ENCODE measurements at regions not wholly inside any gene's neighbourhood (a gene's known extent, or its start where the extent isn't known, plus 50 kb on each side); places are given as distances from the start of the nearest gene placed in this dataset.

DNA sequence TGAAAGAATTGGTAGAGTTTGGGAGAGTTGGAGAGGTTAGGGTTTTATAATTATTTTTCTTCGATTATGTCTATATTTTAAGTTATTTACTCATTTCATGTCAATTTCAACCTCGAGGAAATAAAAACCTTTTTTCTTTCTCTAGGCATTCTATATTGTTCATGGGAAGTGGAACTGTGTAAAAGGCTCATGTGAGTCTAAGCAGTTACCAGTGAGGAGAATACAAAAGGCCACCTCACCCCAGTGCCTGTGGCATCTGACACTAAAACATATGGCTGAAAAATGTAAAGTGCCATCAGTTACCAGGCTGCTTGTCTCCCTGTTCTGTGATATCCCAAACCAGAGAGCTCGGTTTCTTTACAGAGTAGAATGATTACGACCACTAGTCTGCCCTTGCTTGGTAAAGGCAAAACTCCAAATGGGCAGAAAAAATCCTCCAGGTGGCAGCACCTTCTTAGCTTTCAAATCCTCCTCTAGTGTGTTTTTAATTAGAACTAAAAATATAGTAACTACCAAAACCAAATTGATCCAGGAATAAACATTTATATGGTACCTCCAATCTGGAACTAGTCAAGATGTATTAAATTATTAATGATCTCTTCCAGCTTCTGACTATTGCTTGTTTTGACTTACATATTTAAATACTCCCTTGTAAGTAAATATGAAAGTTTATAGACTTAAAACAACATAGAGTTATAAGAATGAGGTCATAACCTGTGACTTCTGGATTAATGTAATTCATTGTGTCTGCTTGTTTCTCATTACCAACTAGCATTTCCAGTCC is 122.6 kb upstream of the MCHR2 start:
- no peaks in the 10 kb centered on the region for H3K36me3 ChIP-seq
- no peak overlapping the region for H3K27ac ChIP-seq
- no peak overlapping the region for H3K4me3 ChIP-seq (ENCODE audit: low read depth, low read length)
- DNase-seq, result peak; percentile 52
- TF ChIP-seq, protein P1, sequence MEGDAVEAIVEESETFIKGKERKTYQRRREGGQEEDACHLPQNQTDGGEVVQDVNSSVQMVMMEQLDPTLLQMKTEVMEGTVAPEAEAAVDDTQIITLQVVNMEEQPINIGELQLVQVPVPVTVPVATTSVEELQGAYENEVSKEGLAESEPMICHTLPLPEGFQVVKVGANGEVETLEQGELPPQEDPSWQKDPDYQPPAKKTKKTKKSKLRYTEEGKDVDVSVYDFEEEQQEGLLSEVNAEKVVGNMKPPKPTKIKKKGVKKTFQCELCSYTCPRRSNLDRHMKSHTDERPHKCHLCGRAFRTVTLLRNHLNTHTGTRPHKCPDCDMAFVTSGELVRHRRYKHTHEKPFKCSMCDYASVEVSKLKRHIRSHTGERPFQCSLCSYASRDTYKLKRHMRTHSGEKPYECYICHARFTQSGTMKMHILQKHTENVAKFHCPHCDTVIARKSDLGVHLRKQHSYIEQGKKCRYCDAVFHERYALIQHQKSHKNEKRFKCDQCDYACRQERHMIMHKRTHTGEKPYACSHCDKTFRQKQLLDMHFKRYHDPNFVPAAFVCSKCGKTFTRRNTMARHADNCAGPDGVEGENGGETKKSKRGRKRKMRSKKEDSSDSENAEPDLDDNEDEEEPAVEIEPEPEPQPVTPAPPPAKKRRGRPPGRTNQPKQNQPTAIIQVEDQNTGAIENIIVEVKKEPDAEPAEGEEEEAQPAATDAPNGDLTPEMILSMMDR (IDR thresholded peaks at IDR 0.05; ENCODE audit: low read depth, low read length), result peak; percentile 55
- no peaks in the 10 kb centered on the region for H3K27me3 ChIP-seq (ENCODE audit: insufficient read depth, low read depth, severe bottlenecking)
- no peaks in the 10 kb centered on the region for H3K9me3 ChIP-seq (ENCODE audit: severe bottlenecking)

DNA sequence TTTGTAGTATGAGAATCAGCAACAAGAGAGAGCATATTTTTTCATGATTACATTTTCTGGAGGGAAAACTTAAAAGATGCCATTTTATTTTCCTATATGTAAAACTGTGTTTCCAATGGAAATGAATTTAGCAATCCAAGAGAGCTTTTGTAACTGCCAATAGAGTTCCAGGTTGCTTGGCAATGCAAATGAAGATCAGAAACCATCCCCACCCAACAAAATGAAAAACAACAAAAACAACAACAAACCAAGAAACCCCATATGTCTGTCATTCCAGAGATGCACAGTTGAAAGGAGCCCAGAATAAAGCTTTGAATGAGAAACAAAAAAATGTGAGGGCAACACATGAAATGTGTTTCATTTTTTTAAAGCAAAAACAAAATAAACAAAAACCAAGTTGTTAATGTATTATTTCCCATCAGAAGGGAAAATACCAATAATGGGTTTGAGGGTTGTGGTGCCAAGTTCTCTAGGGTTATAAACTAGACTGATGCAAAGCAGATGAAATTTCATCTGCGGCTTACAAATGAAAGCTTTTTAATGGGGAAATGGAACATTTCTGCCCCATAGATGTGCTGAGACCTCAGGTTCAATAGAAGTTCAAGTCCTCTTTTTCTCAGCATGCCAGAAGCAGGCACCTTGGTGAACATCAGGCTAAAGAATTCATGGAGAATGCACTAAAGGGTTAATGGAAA is 121.5 kb upstream of the MCHR2 start:
- H3K4me3 ChIP-seq (ENCODE audit: low read depth, low read length), result no peak overlapping the region
- TF ChIP-seq, protein P1 (IDR thresholded peaks at IDR 0.05; ENCODE audit: low read depth, low read length), result no peak
- H3K36me3 ChIP-seq, result no peaks in the 10 kb centered on the region
- no peaks in the 10 kb centered on the region for H3K27me3 ChIP-seq (ENCODE audit: insufficient read depth, low read depth, severe bottlenecking)
- no peaks in the 10 kb centered on the region for H3K9me3 ChIP-seq (ENCODE audit: severe bottlenecking)
- DNase-seq, result no peak
- H3K27ac ChIP-seq, result no peak overlapping the region

DNA sequence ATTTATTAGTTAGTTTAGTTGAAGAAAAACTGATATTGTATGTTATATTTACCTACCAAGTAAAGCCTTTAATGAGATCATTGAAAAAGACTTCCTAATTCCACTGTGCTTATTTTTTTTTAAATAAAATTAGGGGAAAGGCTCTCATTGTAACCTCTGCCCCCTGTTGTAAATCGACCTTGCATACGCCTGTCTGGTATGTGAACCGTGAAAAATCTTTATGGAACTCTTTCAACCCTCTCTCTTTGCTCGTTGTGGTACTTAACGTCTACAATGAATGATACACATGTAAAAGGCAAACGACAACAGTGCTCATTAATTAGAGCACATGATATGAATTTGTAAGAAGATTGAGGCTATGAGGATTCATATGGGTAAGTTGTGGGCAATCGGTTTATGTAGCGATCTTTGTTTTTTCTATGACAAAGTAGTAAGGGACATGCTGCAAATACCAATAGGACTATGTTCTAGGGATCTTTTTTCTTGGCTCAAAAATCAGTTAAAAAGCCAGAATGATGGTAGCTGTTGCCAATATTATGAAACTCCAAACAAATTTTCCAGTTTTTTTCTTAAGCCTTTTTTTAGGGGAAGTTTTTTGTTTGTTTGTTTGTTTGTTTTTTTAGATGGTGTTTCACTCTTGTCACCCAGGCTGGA is 119.0 kb upstream of the MCHR2 start:
- H3K27me3 ChIP-seq (ENCODE audit: insufficient read depth, low read depth, severe bottlenecking), result no peaks in the 10 kb centered on the region
- no peak overlapping the region for H3K4me3 ChIP-seq (ENCODE audit: low read depth, low read length)

DNA sequence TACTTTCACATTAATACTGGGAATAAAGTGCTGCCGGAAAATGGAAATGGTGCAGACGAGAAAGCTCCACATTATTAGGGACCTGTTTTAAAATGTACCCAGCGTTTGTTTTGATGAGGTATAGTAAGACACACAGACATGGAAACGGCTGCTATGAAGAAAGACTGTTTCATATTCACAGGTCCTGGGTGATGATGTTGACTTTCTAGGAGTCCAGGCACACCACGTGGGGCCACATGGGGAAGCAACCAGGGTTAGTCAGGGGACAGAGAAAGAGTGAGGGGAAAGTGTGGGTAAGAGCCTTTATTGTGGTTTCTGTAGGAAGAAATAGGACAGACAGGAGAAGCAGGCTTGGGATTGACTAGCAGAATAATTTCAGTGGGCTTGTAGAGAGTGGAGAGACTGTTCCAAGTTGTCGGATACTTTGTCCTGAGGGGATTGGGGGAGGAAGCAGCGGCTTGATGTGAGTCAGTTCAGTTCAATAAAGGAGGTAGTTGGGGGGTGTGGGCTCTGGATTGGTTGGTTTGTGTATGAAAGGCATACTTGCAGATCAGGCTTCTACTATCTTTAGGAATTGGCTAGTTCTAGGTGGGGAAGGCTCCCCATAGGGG is 112.0 kb upstream of the MCHR2 start:
- H3K27me3 ChIP-seq (ENCODE audit: insufficient read depth, low read depth, severe bottlenecking), result no peaks in the 10 kb centered on the region
- TF ChIP-seq, protein P1 (IDR thresholded peaks at IDR 0.05; ENCODE audit: low read depth, low read length), result no peak
- no peaks in the 10 kb centered on the region for H3K9me3 ChIP-seq (ENCODE audit: severe bottlenecking)
- H3K27ac ChIP-seq, result no peak overlapping the region
- H3K4me3 ChIP-seq (ENCODE audit: low read depth, low read length), result no peak overlapping the region
- H3K36me3 ChIP-seq, result no peaks in the 10 kb centered on the region
- no peak for DNase-seq

More for the DNA sequence above, 119.0 kb upstream of the MCHR2 start:
- Histone ChIP-seq H3K27ac (no peak overlapping the region), H3K9me3 (ENCODE audit: severe bottlenecking) (no peaks in the 10 kb centered on the region), H3K36me3 (no peaks in the 10 kb centered on the region)
- TF ChIP-seq, protein P1 (IDR thresholded peaks at IDR 0.05; ENCODE audit: low read depth, low read length), result no peak
- DNase-seq, result no peak

DNA sequence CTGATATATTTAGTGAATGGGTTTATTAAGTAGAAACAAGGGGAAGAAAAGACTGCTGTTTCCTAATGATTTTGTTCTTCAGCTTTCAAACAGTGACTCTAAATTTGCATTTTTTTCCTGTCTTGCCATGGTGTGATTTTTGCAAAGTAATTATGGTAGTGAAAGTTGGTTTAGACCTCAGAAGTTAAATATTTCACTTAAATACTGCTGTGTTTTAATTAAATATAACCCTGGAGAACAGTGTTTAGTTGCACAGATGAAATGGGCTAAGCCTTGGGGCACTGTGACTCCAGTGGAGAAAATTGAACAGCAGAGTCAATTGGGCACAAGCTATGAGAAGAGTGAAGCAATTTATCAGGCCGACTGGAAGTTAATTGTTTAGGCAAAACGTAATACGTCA is 111.1 kb upstream of the MCHR2 start:
- no peaks in the 10 kb centered on the region for H3K36me3 ChIP-seq
- H3K27ac ChIP-seq, result no peak overlapping the region
- no peaks in the 10 kb centered on the region for H3K27me3 ChIP-seq (ENCODE audit: insufficient read depth, low read depth, severe bottlenecking)
- DNase-seq, result no peak
- no peaks in the 10 kb centered on the region for H3K9me3 ChIP-seq (ENCODE audit: severe bottlenecking)
- no peak overlapping the region for H3K4me3 ChIP-seq (ENCODE audit: low read depth, low read length)
- TF ChIP-seq, protein P1 (IDR thresholded peaks at IDR 0.05; ENCODE audit: low read depth, low read length), result no peak
